NCI-H1694 treated with DMSO at 0.1 percent for 48 hours (cell line): ENCODE measurements at regions not wholly inside any gene's neighbourhood (a gene's known extent, or its start where the extent isn't known, plus 50 kb on each side); places are given as distances from the start of the nearest gene placed in this dataset.
"Not testable (repeated sequence)": the region's sequence is repeated elsewhere in the genome, so short reads cannot be mapped to it uniquely, and the experiment has no call there.

Source experiments
- DNase-seq: peaks from one replicate; lab custom pipeline; 2025; lab: John Stamatoyannopoulos, UW

DNA sequence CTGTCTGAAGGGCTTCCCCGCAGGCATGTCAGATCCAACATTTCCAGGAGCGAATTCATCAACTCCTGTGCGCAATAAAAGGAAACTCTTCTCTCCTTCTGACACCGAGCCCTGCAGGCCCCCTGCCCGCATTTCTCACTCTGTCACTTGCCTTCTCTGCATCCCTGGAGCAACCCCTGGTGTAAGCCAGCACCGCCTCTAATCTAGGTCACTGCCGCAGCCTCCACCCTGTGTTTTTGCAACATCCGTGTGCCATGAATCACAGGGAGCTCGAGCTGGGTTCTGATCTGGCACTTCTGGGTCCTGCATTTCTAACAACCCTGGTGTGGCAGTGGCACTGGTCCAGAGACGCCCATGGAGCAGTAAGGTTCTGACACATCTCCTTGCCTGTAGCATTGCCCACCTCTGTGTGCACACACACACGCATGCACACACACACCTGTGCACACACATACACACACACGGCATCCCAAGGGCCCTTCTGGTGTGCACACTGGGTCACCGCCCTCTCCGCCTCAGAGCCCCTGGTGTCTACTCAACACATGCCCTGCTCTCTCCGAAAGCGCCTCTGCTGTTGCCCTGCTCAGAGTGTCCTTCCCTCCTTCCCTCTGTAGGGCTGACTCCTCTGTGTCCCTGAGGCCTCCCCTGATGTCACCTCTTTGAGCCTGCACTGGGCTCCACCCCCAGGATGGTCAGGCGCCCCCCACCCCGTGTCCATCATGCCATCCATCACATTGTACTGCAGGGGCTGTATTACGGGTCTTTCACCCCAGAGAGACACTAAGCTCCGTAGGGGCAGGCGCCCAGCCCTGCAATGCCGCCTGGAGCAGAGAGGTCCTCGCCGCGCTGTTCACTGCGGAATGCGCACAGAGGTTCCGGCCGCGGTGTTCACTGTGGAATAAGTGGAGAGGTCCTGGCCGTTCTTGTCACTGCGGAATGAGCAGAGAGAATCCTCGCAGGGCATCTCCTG lies 111.4 kb upstream of the SFSWAP start:
- no peak for DNase-seq

- no peak for DNase-seq
Observed at GRCh38 chr12:131600160-131600532, 110.7 kb upstream of the SFSWAP start.

DNA sequence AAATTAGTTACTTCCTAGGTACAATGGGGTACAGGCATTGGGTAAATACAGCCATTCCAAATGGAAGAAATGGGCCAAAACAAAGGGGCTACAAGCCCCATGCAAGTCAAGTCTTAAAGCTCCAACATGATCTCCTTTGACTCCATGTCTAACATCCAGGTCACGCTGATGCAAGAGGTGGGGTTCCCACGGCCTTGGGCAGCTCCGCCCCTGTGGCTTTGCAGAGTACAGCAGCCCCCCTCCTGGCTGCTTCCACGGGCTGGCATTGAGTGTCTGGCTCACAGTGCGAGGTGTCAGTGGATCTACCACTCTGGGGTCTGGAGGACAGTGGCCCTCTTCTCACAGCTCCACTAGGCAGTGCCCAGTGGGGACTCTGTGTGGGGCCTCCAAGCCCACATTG lies 109.4 kb upstream of the SFSWAP start:
- DNase-seq = not testable (repeated sequence)

GRCh38 chr12:131603106-131603938 lies 107.6 kb upstream of the SFSWAP start:
- DNase-seq = no peak

DNA sequence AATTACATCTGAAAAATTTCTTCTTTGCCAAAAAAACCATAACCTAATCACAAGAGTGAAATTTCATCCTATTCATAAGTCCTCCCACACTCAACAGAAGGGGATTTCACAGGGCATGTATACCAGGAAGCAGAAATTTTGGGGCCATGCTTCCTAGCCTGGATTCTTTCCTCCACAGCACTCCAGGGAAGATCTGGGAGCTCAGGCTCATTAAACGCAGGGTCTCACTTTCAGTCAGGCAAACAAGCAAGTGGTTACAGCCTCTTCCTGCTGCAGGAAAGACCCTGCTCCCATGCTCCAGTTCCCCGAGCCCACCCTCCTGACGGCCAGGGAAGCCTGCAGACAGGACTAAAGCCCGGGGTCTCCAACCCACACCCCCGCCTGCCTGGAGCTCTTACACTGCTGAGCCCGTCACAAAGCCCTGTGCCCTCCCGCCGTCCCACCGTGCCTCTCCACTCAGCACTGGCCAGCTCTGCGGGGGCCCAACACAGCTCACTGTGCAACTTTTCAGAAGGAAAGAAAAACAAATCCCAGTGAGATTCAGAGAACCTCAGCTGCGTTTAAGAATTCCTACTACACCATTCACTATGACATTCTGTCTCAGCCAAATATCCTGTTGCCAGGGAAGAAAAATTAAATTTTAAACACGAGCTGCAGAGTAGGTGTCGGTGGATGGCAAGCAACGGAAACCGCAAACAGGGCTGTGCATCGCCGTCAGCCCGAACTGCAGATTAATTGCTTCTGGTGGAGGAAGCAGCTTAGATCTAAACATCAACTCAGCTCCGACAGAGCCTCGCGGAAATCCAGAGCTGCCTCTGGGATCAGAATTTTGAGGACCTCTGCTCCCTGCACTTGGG lies 106.7 kb upstream of the SFSWAP start:
- DNase-seq = no peak

GRCh38 chr12:131604859-131605258 lies 106.0 kb upstream of the SFSWAP start:
- no peak for DNase-seq

DNA sequence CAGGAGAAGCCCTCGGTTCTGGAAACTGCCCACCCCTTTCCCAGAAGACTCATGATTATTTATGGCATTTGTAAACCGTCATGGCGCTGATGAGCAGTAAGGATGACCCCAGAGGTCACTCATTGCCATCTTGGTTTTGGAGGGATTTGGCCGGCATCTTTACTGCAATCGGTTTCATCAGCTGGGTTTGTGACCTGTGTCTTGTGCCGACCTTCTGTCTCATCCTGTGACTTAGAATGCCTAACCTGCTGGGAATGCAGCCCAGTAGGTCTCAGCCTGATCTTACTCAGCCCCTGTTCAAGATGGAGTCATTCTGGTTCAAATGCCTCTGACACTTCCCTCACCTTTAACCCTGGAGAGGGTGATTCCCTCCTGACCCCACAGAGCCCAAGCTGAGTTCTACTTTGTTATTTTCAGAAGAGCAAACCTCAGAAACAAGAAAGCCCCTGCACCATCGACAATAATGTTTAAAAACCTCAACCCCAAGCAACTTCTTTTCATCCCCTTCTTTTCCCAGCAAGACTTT lies 105.5 kb upstream of the SFSWAP start:
- DNase-seq = no peak

DNA sequence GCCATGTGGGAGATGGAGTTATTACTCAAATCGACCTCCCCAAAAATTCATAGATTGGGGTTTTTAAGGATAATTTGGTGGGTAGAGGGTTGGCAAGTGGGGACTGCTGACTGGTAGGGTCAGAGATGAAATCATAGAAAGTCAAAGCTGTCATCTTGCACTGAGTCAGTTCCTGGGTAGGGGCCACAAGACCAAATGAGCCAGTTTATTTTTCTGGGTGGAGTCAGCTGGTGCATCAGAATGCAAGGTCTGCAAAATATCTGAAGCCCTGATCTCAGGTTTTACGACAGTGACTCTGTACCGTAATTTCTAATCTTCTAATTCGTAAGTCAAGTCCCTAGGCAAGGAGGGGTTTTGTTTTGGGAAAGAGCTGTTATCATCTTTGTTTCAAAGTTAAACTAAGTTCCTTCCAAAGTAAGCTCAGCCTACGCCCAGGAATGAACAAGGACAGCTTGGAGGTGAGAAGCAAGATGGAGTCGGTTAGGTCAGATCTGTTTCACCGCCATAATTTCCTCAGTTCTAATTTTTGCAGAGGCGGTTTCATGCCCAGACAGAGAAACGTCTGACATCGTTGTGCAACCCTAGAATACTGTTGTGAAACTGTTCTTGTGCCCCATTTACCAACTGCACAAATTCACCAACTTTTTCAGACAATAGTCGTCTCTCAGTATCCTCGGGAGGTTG lies 104.5 kb upstream of the SFSWAP start:
- DNase-seq = no peak

GRCh38 chr12:131607658-131608447 lies 103.0 kb upstream of the SFSWAP start:
- no peak for DNase-seq

GRCh38 chr12:131608740-131609690 lies 101.9 kb upstream of the SFSWAP start:
- DNase-seq = peak; percentile 31

GRCh38 chr12:131609762-131610161 lies 101.1 kb upstream of the SFSWAP start:
- no peak for DNase-seq

GRCh38 chr12:131610181-131610580 lies 100.7 kb upstream of the SFSWAP start:
- DNase-seq = no peak

GRCh38 chr12:131610891-131611290 lies 100.0 kb upstream of the SFSWAP start:
- DNase-seq = no peak

DNA sequence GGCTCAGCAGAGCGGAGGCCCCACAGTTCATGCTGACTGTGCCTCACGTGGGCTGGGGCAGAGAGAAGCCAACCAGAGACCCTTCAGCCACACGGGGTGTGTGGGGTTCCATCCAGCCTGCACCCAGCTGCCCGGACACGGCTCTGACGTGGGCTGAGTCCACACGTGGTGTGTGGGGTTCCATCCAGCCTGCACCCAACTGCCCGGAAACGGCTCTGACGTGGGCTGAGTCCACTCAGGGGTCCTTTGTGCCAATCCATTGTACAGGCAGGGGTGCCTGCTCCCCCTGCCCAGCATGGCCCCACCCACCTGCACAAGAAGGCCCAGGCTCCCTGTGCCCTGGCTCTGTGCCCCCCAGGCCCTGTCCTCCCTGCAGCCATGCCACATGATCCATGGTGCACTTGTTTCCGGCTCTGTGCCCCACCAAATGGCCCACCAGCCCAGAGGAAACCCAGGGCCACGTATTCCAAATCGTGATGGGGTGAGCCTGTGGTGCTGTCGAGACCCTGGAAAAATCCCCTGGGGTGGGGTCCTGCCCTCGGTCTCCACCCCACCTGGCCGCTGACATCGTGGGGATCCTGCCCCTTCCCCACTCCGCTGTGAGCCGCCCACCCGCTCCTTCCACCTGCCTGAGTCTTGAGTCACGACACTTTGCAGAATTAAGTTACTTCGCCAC lies 99.3 kb upstream of the SFSWAP start:
- no peak for DNase-seq

DNA sequence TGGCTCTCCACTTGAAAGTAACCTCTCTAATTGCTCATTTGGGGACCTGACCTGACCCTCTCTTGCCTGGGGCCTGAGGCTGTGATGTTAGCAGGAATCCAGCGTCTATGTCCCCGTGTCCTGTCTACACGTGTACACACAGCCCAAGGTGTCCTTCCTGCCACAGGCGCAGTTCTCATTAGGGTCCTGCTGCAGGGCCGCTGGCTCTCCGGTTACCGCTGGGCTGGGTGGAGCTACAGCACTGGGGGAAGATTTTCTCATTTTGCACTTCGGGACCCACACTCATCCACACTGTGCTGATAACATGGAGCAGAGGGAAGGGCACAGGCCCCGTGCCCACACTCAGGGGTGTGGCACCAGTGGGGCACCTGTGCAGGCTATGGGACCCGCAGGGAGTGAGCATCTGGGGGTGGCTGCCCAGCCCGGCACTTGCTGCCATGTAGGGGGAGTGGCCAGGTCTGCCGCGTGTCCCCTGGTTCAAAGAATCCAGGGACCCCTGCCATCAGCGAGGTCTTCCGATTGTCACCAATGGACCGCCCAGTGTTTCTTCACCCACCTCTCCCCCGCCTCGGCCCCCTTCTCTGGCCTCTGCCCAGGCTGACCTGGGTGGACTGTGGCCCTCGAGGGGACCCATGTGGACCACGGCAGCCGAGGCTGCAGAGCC lies 98.7 kb upstream of the SFSWAP start:
- no peak for DNase-seq

DNA sequence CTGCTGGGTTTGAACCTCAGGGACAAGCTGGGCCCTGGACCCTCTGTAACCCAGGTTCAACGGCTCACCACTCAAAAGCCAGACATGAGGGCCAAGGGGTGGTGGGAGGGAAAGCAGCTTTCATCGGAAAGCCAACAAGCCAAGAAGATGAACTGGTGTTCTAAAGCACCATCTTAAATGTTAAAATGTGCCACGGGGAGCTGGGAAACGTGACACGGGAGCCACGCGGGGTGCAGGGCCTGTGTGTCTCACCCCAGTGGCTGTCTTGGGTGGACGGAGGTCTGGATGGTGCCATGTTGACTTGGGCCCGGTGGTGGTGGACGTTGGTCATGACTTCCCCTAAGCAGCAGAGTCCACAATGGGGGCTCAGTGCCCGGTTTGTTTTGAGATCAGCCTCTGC lies 97.7 kb upstream of the SFSWAP start:
- no peak for DNase-seq

DNA sequence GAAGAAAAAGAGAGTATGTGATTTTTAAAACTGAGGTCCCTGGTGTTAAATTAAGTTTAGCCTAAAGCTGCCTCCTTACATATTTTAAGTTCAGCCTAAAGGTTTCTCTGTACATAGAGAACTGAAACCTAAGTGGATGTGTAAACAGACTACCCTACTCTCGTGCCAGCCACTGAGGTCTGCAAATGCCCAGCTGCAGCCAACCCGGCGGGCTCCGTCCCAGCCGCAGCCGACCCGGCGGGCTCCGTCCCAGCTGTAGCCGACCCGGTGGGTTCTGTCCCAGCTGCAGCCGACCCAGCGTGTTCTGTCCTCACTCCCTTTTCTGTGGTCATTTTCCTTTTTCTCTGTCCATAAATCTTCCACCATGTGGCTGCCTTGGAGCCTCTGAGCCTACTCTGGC lies 97.2 kb upstream of the SFSWAP start:
- no peak for DNase-seq
